RWPE1 (cell line): ENCODE measurements at regions not wholly inside any gene's neighbourhood (a gene's known extent, or its start where the extent isn't known, plus 50 kb on each side); places are given as distances from the start of the nearest gene placed in this dataset.

Experiments used
- CTCF ChIA-PET: fragments of 350-600 bp; sonication (Branson Sonifier 250); formaldehyde crosslinking; extraction: SDS; loops from one replicate; lab custom pipeline; 2021; lab: Yijun Ruan, JAX
- POLR2A ChIA-PET: fragments of 400-600 bp; formaldehyde crosslinking; extraction: SDS; loops from one replicate; lab custom pipeline; 2020; ENCODE audit warnings: antibody characterized with exemption; ENCODE audit not compliant: low non-redundant PET; lab: Yijun Ruan, JAX
- DNase-seq: peaks from one replicate; pipeline ENCODE4 v3.0.0; 2012; ENCODE audit warnings: low spot score
- H3K27ac ChIP-seq: fragments of 450-650 bp; 2 replicates; pipeline ENCODE4 v1.5.1; 2017
- CTCF ChIP-seq: fragments of 450-650 bp; conservative IDR thresholded peaks from 2 replicates; pipeline ENCODE4 v1.5.1; 2017; ENCODE audit warnings: low read depth, mild to moderate bottlenecking

DNA sequence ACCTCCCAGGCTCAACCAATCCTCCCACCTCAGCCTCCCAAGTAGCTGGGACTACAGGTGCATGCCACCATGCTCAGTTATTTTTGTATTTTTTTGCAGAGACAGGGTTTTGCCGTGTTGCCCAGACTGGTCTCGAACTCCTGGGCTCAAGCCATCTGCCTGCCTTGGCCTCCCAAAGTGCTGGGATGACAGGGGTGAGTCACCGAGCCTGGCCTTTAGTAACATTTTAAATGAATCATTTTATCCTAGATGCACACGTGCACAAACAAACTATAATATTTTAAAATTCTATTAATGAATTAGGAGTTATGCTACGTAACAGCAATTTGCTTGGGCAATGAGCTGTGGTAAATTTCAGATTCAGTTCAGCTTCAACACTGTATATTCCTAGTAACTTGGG, 862.5 kb upstream of the ID2 start:
- CTCF ChIA-PET = interaction anchor here (1.5 kb wide), 1 partner anchor 24 kb away, joined by 5 read pairs; no protein-coding TSS in a partner anchor
- DNase-seq = no peak
- POLR2A ChIA-PET = no interaction called here
- no peak overlapping the region for H3K27ac ChIP-seq
- TF ChIP-seq CTCF = no peak

- no peak for DNase-seq
- CTCF ChIA-PET = interaction anchor here (1.5 kb wide), 1 partner anchor 25 kb away, joined by 5 read pairs; no protein-coding TSS in a partner anchor
- POLR2A ChIA-PET = no interaction called here
- no peak for TF ChIP-seq CTCF
- H3K27ac ChIP-seq = no peak overlapping the region
These were observed 862.0 kb upstream of the ID2 start for GRCh38 chr2:7819850-7820249.

DNA sequence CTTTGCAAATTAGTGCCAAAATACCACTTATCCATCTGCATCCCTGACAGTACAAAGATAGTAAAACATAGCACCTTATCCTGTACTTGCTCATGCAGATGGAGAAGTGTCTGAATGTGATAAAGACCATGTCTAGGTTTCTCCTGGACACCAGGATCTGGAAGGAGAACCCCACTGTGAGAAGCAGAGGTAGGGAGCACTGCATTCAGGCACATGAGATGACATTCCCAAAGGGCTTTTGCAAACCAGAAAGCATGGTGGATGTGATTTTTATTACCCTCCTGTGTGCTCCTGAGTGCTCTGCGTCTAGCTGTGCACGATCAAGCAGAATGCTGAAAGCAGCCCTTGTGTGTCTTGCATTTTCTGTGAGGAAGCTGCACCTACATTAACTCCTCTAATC, 857.6 kb upstream of the ID2 start:
- no peak overlapping the region for H3K27ac ChIP-seq
- DNase-seq = no peak
- CTCF ChIA-PET = interaction anchor here (1.1 kb wide), 1 partner anchor 17 kb away, joined by 3 read pairs; no protein-coding TSS in a partner anchor
- POLR2A ChIA-PET = no interaction called here
- no peak for TF ChIP-seq CTCF

DNA sequence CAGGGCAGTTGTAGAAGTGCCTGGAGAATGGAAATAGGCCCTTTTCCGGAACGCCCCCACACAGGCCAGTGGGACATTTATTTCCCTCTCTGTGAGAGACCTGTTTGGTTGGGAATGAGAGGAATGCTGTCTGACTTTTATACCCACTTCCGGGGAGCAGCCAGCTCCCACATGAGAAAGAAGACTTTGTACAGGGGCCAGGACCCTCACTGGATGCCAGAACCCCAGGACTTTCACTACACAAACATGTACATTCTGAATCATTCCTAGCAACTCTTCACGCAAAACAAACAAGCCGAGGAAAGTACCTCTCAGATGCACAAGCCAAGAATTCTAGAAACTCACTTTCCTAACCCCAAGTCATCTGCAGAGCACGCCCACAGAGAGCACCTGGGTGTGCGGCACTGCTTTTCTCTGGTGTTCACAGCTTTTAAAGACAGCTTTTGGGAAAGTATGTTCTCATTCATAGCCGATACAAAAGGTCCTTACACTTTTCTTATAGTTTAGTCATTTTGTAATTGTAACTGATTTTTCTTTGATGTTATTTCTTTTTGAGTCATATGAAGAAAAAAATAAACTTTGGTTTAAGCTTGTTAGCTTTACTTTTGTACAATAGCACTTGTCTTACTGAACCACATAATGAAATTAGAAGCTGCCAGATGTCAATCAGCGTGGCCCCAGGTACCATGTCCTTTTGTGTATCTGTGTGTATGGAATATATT, 856.1 kb upstream of the ID2 start:
- DNase-seq = peak; percentile 63
- no peak for TF ChIP-seq CTCF
- peak overlapping the region; percentile 73 for H3K27ac ChIP-seq
- CTCF ChIA-PET = interaction anchor here (0.6 kb wide), 1 partner anchor 46 kb away, joined by 8 read pairs; no protein-coding TSS in a partner anchor
- POLR2A ChIA-PET = no interaction called here

GRCh38 chr2:7826656-7827055, 855.2 kb upstream of the ID2 start:
- ChIA-PET CTCF (no interaction called here), POLR2A (no interaction called here)
- DNase-seq = no peak
- no peak overlapping the region for H3K27ac ChIP-seq
- TF ChIP-seq CTCF = no peak

DNA sequence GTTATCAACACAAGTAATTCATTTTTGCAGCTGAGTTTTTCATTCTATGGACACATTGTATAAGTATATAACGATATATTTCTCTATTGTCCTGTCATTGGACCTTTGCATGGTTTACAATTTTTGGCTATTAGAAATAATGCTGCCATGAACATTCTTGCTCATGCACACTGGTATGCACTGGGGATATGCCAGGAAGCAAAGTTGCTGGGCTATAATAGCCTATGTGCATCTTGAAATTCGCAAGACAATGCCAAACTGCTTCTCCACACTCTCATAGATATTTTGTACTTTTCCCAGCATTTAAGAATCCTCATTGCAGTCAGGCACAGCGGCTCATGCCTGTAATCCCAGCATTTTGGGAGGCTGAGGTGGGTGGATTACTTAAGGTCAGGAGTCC, 852.6 kb upstream of the ID2 start:
- POLR2A ChIA-PET = no interaction called here
- no peak for TF ChIP-seq CTCF

More for the DNA sequence above, 852.6 kb upstream of the ID2 start:
- CTCF ChIA-PET = no interaction called here
- no peak overlapping the region for H3K27ac ChIP-seq
- DNase-seq = no peak
